H9 (cell line): ENCODE measurements at regions not wholly inside any gene's neighbourhood (a gene's known extent, or its start where the extent isn't known, plus 50 kb on each side); places are given as distances from the start of the nearest gene placed in this dataset.

Experiments used
- DNase-seq: peaks from one replicate; pipeline ENCODE4 v3.0.0-alpha.2; 2017
- H2AFZ ChIP-seq: one replicate; pipeline ENCODE4 v1.6.1; 2013; ENCODE audit warnings: mild to moderate bottlenecking, low read length, control low read depth, moderate library complexity
- H2AK5ac ChIP-seq: 2 replicates; pipeline ENCODE4 v1.6.1; 2013; ENCODE audit warnings: low read length, control low read depth, mixed read lengths; ENCODE audit not compliant: insufficient read length
- H2BK120ac ChIP-seq: one replicate; pipeline ENCODE4 v1.6.1; 2013; ENCODE audit warnings: low read depth, mild to moderate bottlenecking, low read length, control low read depth, inconsistent platforms; ENCODE audit not compliant: poor library complexity, severe bottlenecking
- H2BK12ac ChIP-seq: 2 replicates; pipeline ENCODE4 v1.6.1; 2013; ENCODE audit warnings: low read length, control low read depth, mixed read lengths, low read depth; ENCODE audit not compliant: insufficient read length
- H2BK15ac ChIP-seq: 2 replicates; pipeline ENCODE4 v1.6.1; 2013; ENCODE audit warnings: low read depth, low read length, control low read depth
- H2BK20ac ChIP-seq: one replicate; pipeline ENCODE4 v1.6.1; 2013; ENCODE audit warnings: low read depth, mild to moderate bottlenecking, low read length, control low read depth, inconsistent platforms; ENCODE audit not compliant: poor library complexity, severe bottlenecking
- H2BK5ac ChIP-seq: 2 replicates; pipeline ENCODE4 v1.6.1; 2013; ENCODE audit warnings: low read length, control low read depth, mixed read lengths; ENCODE audit not compliant: insufficient read length
- H3K14ac ChIP-seq: 2 replicates; pipeline ENCODE4 v1.6.1; 2013; ENCODE audit warnings: low read length, control low read depth; ENCODE audit not compliant: insufficient read depth
- H3K18ac ChIP-seq: 2 replicates; pipeline ENCODE4 v1.6.1; 2013; ENCODE audit warnings: low read depth, mild to moderate bottlenecking, mixed read lengths, low read length, control low read depth; ENCODE audit not compliant: insufficient read length
- H3K23ac ChIP-seq: 2 replicates; pipeline ENCODE4 v1.6.1; 2013; ENCODE audit warnings: low read length, control low read depth, mixed read lengths, low read depth; ENCODE audit not compliant: insufficient read length
- H3K23me2 ChIP-seq: 2 replicates; pipeline ENCODE4 v1.6.1; 2013; ENCODE audit warnings: low read depth, mild to moderate bottlenecking, mixed read lengths, low read length, control low read depth; ENCODE audit not compliant: insufficient read length, poor library complexity, severe bottlenecking
- H3K27ac ChIP-seq: 2 replicates; pipeline ENCODE4 v1.5.1; 2013; ENCODE audit warnings: low read length, control low read depth, mixed read lengths, low read depth; ENCODE audit not compliant: insufficient read length
- H3K27me3 ChIP-seq: 2 replicates; pipeline ENCODE4 v1.6.1; 2013; ENCODE audit warnings: low read length, control low read depth, inconsistent platforms; ENCODE audit not compliant: insufficient read depth
- H3K4ac ChIP-seq: 2 replicates; pipeline ENCODE4 v1.6.1; 2013; ENCODE audit warnings: low read depth, mild to moderate bottlenecking, control low read depth, inconsistent platforms, low read length, moderate library complexity
- H3K4me1 ChIP-seq: 2 replicates; pipeline ENCODE4 v1.6.1; 2013; ENCODE audit warnings: low read length, control low read depth, inconsistent platforms; ENCODE audit not compliant: insufficient read depth
- H3K4me2 ChIP-seq: 2 replicates; pipeline ENCODE4 v1.6.1; 2013; ENCODE audit warnings: low read length, control low read depth, mixed read lengths; ENCODE audit not compliant: insufficient read length, insufficient read depth
- H3K56ac ChIP-seq: 2 replicates; pipeline ENCODE4 v1.6.1; 2013; ENCODE audit warnings: low read depth, mild to moderate bottlenecking, mixed read lengths, low read length, control low read depth; ENCODE audit not compliant: insufficient read length
- H3K79me1 ChIP-seq: 2 replicates; pipeline ENCODE4 v1.6.1; 2013; ENCODE audit warnings: low read depth, mild to moderate bottlenecking, moderate library complexity, low read length, control low read depth, inconsistent platforms; ENCODE audit not compliant: insufficient read depth, poor library complexity, severe bottlenecking
- H3K79me2 ChIP-seq: 2 replicates; pipeline ENCODE4 v1.6.1; 2013; ENCODE audit warnings: low read length, control low read depth, inconsistent platforms; ENCODE audit not compliant: insufficient read depth
- H3K9ac ChIP-seq: 2 replicates; pipeline ENCODE4 v1.6.1; 2013; ENCODE audit warnings: low read length, control low read depth, mixed read lengths; ENCODE audit not compliant: insufficient read length; ENCODE audit errors: extremely low read depth
- H3K9me3 ChIP-seq: one replicate; pipeline ENCODE4 v1.6.1; 2013; ENCODE audit warnings: low read depth, low read length, inconsistent platforms; ENCODE audit not compliant: control insufficient read depth
- H3T11ph ChIP-seq: one replicate; pipeline ENCODE4 v1.6.1; 2013; ENCODE audit warnings: mild to moderate bottlenecking, low read length, control low read depth, inconsistent platforms
- H4K20me1 ChIP-seq: one replicate; pipeline ENCODE4 v1.6.1; 2013; ENCODE audit not compliant: control insufficient read depth, insufficient read length, insufficient read depth
- H4K5ac ChIP-seq: 2 replicates; pipeline ENCODE4 v1.6.1; 2013; ENCODE audit warnings: low read depth, mild to moderate bottlenecking, mixed read lengths, low read length, control low read depth; ENCODE audit not compliant: insufficient read length
- H4K8ac ChIP-seq: replicated peaks from 2 replicates; pipeline ENCODE4 v1.6.1; 2013; ENCODE audit warnings: low read length, control low read depth, mixed read lengths, low read depth; ENCODE audit not compliant: insufficient read length
- H4K91ac ChIP-seq: 2 replicates; pipeline ENCODE4 v1.6.1; 2013; ENCODE audit warnings: low read depth, mild to moderate bottlenecking, moderate library complexity, mixed read lengths, low read length, control low read depth; ENCODE audit not compliant: insufficient read length
- H3K27ac Mint-ChIP-seq, 3 experiments: 2 replicates in 2 of 3; 3 replicates in 1 of 3; pipeline ENCODE4 v1.8.0; 2020 to 2021; ENCODE audit warnings: mixed read lengths in 3 of 3, mild to moderate bottlenecking in 1 of 3, moderate library complexity in 1 of 3
- H3K27me3 Mint-ChIP-seq: 2 replicates; pipeline ENCODE4 v1.8.0; 2021; ENCODE audit warnings: low read depth, mild to moderate bottlenecking, moderate library complexity, mixed read lengths
- H3K36me3 Mint-ChIP-seq, 3 experiments: 2 replicates in 2 of 3; 3 replicates in 1 of 3; pipeline ENCODE4 v1.8.0; 2020 to 2021; ENCODE audit warnings: low read depth in 3 of 3, mixed read lengths in 3 of 3; ENCODE audit not compliant: insufficient read depth in 1 of 3
- H3K4me1 Mint-ChIP-seq, 2 experiments: 2 replicates each; pipeline ENCODE4 v1.8.0; 2020; ENCODE audit warnings: mixed read lengths in 2 of 2
- H3K4me3 Mint-ChIP-seq, 2 experiments: 2 replicates in 1 of 2; 3 replicates in 1 of 2; pipeline ENCODE4 v1.8.0; 2020 to 2021; ENCODE audit warnings: mild to moderate bottlenecking in 2 of 2, mixed read lengths in 2 of 2, moderate library complexity in 1 of 2
- H3K9me3 Mint-ChIP-seq, 2 experiments: 2 replicates in 1 of 2; 3 replicates in 1 of 2; pipeline ENCODE4 v1.8.0; 2020; ENCODE audit warnings: mild to moderate bottlenecking in 2 of 2, mixed read lengths in 2 of 2, moderate library complexity in 1 of 2
- WGBS: extraction: QIAGEN DNeasy Blood & Tissue Kit; methylation state at CpG from one replicate; pipeline ENCODE4 v1.1.7; 2013; ENCODE audit warnings: missing lambda C conversion rate, low lambda C conversion rate, mixed read lengths; ENCODE audit not compliant: insufficient read length; ENCODE audit errors: extremely low coverage; 5-methylcytosine and 5-hydroxymethylcytosine counted together
- TF ChIP-seq, protein P1 (sequence below): fragments of 200-600 bp; sonication (generic); conservative IDR thresholded peaks from 3 replicates; pipeline ENCODE4 v1.8.0; 2021; ENCODE audit warnings: antibody characterized with exemption, mild to moderate bottlenecking

DNA sequence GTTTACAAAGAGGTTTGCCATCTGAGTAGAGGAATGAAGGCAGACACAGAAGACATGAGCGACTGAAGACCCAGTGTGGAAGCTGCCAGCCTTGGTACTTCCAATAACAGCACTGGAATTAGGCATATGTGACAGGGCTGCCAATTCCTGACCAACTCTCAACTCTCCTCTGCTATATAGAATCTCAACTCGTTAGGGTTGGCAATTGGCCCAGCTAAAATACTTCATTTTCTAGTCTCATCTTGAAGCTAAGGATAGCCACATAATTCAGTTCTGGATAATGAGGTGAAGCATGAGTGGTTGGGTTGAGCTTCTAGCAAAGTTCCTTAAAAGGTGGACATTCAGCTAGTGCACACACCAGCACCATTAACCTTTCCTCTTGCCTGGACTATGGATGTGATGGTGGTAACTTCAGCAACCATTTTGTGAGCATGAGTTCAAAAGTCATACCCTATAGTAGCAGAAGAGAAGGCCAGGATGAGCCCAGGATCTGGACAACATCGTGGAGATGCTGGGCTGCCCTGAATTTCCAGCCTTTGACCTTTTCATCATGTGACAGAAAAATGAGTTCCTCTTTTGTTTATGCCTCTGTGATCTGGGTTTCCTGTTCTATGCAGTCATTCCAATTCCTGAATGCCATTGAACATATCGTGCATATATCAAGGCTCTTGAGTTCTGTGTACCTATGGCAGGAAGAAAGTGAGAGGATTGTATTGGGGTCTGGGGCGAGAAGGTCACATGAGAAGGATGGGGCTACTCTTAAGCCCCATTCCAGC, 68.1 kb upstream of the HAAO start:
- H3K27me3 Mint-ChIP-seq = no peaks in the 10 kb centered on the region
- no peaks in the 10 kb centered on the region for H3K23me2 ChIP-seq
- H4K91ac ChIP-seq = no peak overlapping the region
- H2BK15ac ChIP-seq = no peak overlapping the region
- H3K9me3 Mint-ChIP-seq = no peaks in the 10 kb centered on the region
- DNase-seq = no peak
- H3K27ac Mint-ChIP-seq = no peak overlapping the region; a peak in 1 of 7 replicates
- no peak overlapping the region for H2BK120ac ChIP-seq
- no peaks in the 10 kb centered on the region for H3K9me3 ChIP-seq
- H3K23ac ChIP-seq = no peak overlapping the region
- H2BK5ac ChIP-seq = no peak overlapping the region
- H3K4me1 Mint-ChIP-seq = peaks cover 3 to 14% of the 10 kb centered on the region in 2 experiments
- H3K79me2 ChIP-seq = no peaks in the 10 kb centered on the region
- no peaks in the 10 kb centered on the region for H3K36me3 Mint-ChIP-seq
- H3K18ac ChIP-seq = no peak overlapping the region
- no peak overlapping the region for H3K9ac ChIP-seq
- no peak overlapping the region for H2AK5ac ChIP-seq
- no peak overlapping the region for H3T11ph ChIP-seq
- no peak overlapping the region for H3K4me2 ChIP-seq
- no peak overlapping the region for H4K8ac ChIP-seq
- H3K4me3 Mint-ChIP-seq = no peak overlapping the region
- no peak overlapping the region for H2AFZ ChIP-seq
- H3K27ac ChIP-seq = no peak overlapping the region
- H2BK20ac ChIP-seq = no peak overlapping the region
- H3K14ac ChIP-seq = no peak overlapping the region
- H3K4ac ChIP-seq = no peak overlapping the region
- H3K27me3 ChIP-seq = no peaks in the 10 kb centered on the region
- TF ChIP-seq, protein P1, sequence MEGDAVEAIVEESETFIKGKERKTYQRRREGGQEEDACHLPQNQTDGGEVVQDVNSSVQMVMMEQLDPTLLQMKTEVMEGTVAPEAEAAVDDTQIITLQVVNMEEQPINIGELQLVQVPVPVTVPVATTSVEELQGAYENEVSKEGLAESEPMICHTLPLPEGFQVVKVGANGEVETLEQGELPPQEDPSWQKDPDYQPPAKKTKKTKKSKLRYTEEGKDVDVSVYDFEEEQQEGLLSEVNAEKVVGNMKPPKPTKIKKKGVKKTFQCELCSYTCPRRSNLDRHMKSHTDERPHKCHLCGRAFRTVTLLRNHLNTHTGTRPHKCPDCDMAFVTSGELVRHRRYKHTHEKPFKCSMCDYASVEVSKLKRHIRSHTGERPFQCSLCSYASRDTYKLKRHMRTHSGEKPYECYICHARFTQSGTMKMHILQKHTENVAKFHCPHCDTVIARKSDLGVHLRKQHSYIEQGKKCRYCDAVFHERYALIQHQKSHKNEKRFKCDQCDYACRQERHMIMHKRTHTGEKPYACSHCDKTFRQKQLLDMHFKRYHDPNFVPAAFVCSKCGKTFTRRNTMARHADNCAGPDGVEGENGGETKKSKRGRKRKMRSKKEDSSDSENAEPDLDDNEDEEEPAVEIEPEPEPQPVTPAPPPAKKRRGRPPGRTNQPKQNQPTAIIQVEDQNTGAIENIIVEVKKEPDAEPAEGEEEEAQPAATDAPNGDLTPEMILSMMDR = no peak
- no peak overlapping the region for H3K56ac ChIP-seq
- no peak overlapping the region for H4K5ac ChIP-seq
- H3K79me1 ChIP-seq = no peaks in the 10 kb centered on the region
- no peaks in the 10 kb centered on the region for H3K4me1 ChIP-seq
- no peaks in the 10 kb centered on the region for H4K20me1 ChIP-seq
- WGBS = no CpG with 5 or more reads among the region's 5 CpGs
- H2BK12ac ChIP-seq = no peak overlapping the region
